B cell (primary cell): ENCODE measurements at regions not wholly inside any gene's neighbourhood (a gene's known extent, or its start where the extent isn't known, plus 50 kb on each side); places are given as distances from the start of the nearest gene placed in this dataset.

Experiments
- EZH2 ChIP-seq: IDR thresholded peaks from 2 replicates; pipeline ENCODE4 v1.6.1; 2012; ENCODE audit warnings: borderline replicate concordance, low read depth, mild to moderate bottlenecking, moderate library complexity, low read length; ENCODE audit not compliant: insufficient read depth, poor library complexity, severe bottlenecking
- TF ChIP-seq, protein P1 (sequence below): fragments of 200-600 bp; IDR thresholded peaks from one replicate; pipeline ENCODE4 v1.8.0; 2022; ENCODE audit warnings: antibody characterized with exemption, mild to moderate bottlenecking

- no peak for TF ChIP-seq EZH2
- TF ChIP-seq, protein P1, sequence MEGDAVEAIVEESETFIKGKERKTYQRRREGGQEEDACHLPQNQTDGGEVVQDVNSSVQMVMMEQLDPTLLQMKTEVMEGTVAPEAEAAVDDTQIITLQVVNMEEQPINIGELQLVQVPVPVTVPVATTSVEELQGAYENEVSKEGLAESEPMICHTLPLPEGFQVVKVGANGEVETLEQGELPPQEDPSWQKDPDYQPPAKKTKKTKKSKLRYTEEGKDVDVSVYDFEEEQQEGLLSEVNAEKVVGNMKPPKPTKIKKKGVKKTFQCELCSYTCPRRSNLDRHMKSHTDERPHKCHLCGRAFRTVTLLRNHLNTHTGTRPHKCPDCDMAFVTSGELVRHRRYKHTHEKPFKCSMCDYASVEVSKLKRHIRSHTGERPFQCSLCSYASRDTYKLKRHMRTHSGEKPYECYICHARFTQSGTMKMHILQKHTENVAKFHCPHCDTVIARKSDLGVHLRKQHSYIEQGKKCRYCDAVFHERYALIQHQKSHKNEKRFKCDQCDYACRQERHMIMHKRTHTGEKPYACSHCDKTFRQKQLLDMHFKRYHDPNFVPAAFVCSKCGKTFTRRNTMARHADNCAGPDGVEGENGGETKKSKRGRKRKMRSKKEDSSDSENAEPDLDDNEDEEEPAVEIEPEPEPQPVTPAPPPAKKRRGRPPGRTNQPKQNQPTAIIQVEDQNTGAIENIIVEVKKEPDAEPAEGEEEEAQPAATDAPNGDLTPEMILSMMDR = peak; percentile 73
Observed at GRCh38 chr1:189859385-189859977, 618.2 kb downstream of the BRINP3 start.
